ENCODE measurements at regions not wholly inside any gene's neighbourhood (a gene's known extent, or its start where the extent isn't known, plus 50 kb on each side); places are given as distances from the start of the nearest gene placed in this dataset.

DNA sequence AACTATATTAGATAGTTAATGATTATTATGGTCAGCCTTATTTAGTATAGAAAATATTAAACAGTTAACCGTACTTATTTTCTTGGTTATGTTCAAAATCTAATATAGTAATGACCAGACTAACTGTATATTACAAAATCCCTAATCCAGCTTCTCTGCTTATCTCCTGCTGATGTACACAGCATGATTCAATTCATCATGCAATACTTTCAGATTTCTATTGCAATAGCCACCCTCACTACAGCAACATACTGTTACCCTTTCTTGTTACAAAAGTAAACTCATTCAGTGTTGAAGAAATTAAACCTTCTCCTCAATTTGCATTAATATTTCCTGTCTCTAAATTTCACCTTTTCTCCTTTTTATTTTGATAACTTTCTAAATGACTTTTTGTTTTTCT is 1375.0 kb upstream of the NUDT12 start:
- DNase-seq (ENCODE audit: low spot score): no peak
- in situ Hi-C loops (cut with MboI; ENCODE audit: low pct_unique_long_range_greater_than_20kb, low sequenced_read_pairs, unreplicated experiment): no loop called here
- TF ChIP-seq, protein P1, sequence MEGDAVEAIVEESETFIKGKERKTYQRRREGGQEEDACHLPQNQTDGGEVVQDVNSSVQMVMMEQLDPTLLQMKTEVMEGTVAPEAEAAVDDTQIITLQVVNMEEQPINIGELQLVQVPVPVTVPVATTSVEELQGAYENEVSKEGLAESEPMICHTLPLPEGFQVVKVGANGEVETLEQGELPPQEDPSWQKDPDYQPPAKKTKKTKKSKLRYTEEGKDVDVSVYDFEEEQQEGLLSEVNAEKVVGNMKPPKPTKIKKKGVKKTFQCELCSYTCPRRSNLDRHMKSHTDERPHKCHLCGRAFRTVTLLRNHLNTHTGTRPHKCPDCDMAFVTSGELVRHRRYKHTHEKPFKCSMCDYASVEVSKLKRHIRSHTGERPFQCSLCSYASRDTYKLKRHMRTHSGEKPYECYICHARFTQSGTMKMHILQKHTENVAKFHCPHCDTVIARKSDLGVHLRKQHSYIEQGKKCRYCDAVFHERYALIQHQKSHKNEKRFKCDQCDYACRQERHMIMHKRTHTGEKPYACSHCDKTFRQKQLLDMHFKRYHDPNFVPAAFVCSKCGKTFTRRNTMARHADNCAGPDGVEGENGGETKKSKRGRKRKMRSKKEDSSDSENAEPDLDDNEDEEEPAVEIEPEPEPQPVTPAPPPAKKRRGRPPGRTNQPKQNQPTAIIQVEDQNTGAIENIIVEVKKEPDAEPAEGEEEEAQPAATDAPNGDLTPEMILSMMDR (IDR thresholded peaks at IDR 0.05; ENCODE audit: extremely low read depth, insufficient read depth, missing control alignments): no peak

GRCh38 chr5:104932431-104932830 is 1369.8 kb upstream of the NUDT12 start:
- no peak for DNase-seq (ENCODE audit: low spot score)
- in situ Hi-C loops (cut with MboI; ENCODE audit: low pct_unique_long_range_greater_than_20kb, low sequenced_read_pairs, unreplicated experiment): no loop called here
- TF ChIP-seq, protein P1 (IDR thresholded peaks at IDR 0.05; ENCODE audit: extremely low read depth, insufficient read depth, missing control alignments): no peak

GRCh38 chr5:104928906-104929520 is 1366.4 kb upstream of the NUDT12 start:
- TF ChIP-seq, protein P1 (IDR thresholded peaks at IDR 0.05; ENCODE audit: extremely low read depth, insufficient read depth, missing control alignments): no peak
- no peak for DNase-seq (ENCODE audit: low spot score)
- in situ Hi-C loops (cut with MboI; ENCODE audit: low pct_unique_long_range_greater_than_20kb, low sequenced_read_pairs, unreplicated experiment): no loop called here

DNA sequence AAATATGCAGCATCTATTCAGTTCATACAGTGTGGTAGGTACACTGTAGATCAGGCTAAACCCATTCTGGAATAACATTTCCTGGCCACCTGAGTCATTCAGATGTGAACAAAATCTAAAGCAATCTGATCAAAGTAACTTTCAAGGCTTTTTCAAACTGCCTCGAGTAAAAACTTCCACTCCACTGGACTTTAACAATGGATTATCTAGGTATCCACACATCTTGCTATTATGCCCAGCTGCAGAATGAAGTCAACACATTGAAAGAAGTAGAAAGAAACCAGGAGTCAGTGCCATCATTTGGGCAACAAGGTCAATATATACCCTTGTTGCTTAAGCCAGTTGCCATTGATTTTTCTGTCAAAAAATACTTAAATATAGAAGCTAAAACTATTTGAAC is 1352.6 kb upstream of the NUDT12 start:
- TF ChIP-seq, protein P1 (IDR thresholded peaks at IDR 0.05; ENCODE audit: extremely low read depth, insufficient read depth, missing control alignments): no peak
- in situ Hi-C loops (cut with MboI; ENCODE audit: low pct_unique_long_range_greater_than_20kb, low sequenced_read_pairs, unreplicated experiment): no loop called here
- no peak for DNase-seq (ENCODE audit: low spot score)

DNA sequence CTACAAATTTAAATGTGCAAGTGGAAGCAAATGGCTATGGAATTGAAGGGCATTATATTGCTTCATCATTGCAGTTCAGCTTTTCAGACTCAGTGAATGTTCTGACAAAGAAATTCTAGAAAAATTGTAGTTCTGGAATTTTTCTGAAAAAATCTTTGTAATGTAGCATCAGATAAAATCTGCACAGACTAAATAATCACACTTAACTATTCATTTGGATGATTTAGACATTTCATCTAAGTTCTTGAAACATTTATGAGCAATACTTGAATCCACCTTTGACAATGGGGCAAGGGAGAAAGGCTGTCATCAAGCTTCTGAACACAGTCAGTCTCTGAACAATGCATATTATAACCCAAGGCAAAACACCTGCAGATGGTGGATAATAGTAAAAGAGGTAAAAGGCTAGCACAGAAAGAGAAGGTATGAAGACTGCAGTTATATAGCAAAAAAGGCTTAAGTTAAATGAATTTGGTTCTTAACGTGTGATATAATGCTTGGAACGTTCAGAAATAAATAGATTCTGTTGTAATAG is 1352.0 kb upstream of the NUDT12 start:
- in situ Hi-C loops (cut with MboI; ENCODE audit: low pct_unique_long_range_greater_than_20kb, low sequenced_read_pairs, unreplicated experiment): no loop called here
- TF ChIP-seq, protein P1 (IDR thresholded peaks at IDR 0.05; ENCODE audit: extremely low read depth, insufficient read depth, missing control alignments): no peak
- DNase-seq (ENCODE audit: low spot score): no peak

DNA sequence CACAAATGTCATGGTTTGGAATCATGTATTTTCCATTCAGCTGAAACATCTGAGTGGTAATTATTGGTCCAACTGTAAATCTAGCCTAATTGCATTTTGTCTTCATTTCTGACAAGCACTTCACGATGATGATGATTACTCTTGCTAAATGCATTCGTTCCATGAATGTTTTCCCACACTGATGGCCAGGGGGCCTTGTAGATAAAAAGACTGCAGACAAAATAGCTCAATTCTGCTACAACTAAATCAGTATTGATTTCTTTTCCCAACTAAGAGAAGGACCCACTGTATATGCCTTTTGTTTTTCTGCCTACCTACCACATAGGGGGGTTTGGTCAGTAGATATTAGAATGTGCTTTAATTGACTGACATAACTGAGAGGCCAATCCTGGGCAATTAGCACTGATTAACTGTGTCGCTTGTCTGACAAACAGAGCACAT is 1351.3 kb upstream of the NUDT12 start:
- DNase-seq (ENCODE audit: low spot score): no peak
- TF ChIP-seq, protein P1 (IDR thresholded peaks at IDR 0.05; ENCODE audit: extremely low read depth, insufficient read depth, missing control alignments): no peak
- in situ Hi-C loops (cut with MboI; ENCODE audit: low pct_unique_long_range_greater_than_20kb, low sequenced_read_pairs, unreplicated experiment): no loop called here
